Activated B cell treated with CpG ODN at 0.5 μM for 24 hours (primary cell): ENCODE measurements at regions not wholly inside any gene's neighbourhood (a gene's known extent, or its start where the extent isn't known, plus 50 kb on each side); places are given as distances from the start of the nearest gene placed in this dataset.

Source experiments
- ATAC-seq: fragments of 200-7000 bp; cut with Tn5 transposase; one replicate; pipeline ENCODE4 v1.10.0; 2021; ENCODE audit warnings: low read depth, mild to moderate bottlenecking, moderate library complexity
- CTCF ChIA-PET: fragments of 350-600 bp; sonication (Branson Sonifier 250); formaldehyde crosslinking; loops from one replicate; lab custom pipeline; 2021; ENCODE audit warnings: antibody characterized with exemption; lab: Charles Lee
- POLR2A ChIA-PET: fragments of 350-600 bp; sonication (Branson Sonifier 250); formaldehyde crosslinking; loops from one replicate; lab custom pipeline; 2021; ENCODE audit warnings: antibody characterized with exemption; lab: Charles Lee
- DNase-seq: peaks from one replicate; pipeline ENCODE4 v3.0.0; 2022
- H3K27ac Mint-ChIP-seq: one replicate; pipeline ENCODE4 v1.8.0; 2020; ENCODE audit warnings: mixed read lengths
- H3K27me3 Mint-ChIP-seq: one replicate; pipeline ENCODE4 v1.8.0; 2021; ENCODE audit warnings: mixed read lengths
- H3K36me3 Mint-ChIP-seq: one replicate; pipeline ENCODE4 v1.8.0; 2021; ENCODE audit warnings: low read depth, mixed read lengths
- H3K4me1 Mint-ChIP-seq: one replicate; pipeline ENCODE4 v1.8.0; 2021; ENCODE audit warnings: mixed read lengths
- H3K4me3 Mint-ChIP-seq: one replicate; pipeline ENCODE4 v1.8.0; 2020; ENCODE audit warnings: mild to moderate bottlenecking, mixed read lengths
- H3K9me3 Mint-ChIP-seq: one replicate; pipeline ENCODE4 v1.8.0; 2020; ENCODE audit warnings: mixed read lengths
- CTCF ChIP-seq: fragments of 200-600 bp; IDR thresholded peaks from one replicate; pipeline ENCODE4 v1.8.0; 2022; ENCODE audit warnings: antibody characterized with exemption, mild to moderate bottlenecking
- intact Hi-C: fragments of 100-400 bp; cut with micrococcal nuclease; formaldehyde crosslinking; loops from one replicate; pipeline ENCODE4 v1.15.1; 2024

- ATAC-seq (no peak), DNase-seq (no peak)
- Mint-ChIP-seq H3K27ac (no peak overlapping the region), H3K36me3 (no peaks in the 10 kb centered on the region), H3K9me3 (peaks cover 7% of the 10 kb centered on the region), H3K27me3 (no peaks in the 10 kb centered on the region), H3K4me3 (no peak overlapping the region), H3K4me1 (no peaks in the 10 kb centered on the region)
- no peak for TF ChIP-seq CTCF
- CTCF ChIA-PET = no interaction called here
- POLR2A ChIA-PET = no interaction called here
- intact Hi-C loops = no loop called here
These were observed 280.3 kb downstream of the ELAVL2 start for GRCh38 chr9:23545728-23546127.

- DNase-seq (no peak), ATAC-seq (no peak)
- intact Hi-C loops = no loop called here
- ChIA-PET POLR2A (no interaction called here), CTCF (no interaction called here)
- H3K27me3 Mint-ChIP-seq = no peaks in the 10 kb centered on the region
- no peaks in the 10 kb centered on the region for H3K4me1 Mint-ChIP-seq
- no peak overlapping the region for H3K4me3 Mint-ChIP-seq
- H3K9me3 Mint-ChIP-seq = peaks cover 3% of the 10 kb centered on the region
- no peak for TF ChIP-seq CTCF
- H3K27ac Mint-ChIP-seq = no peak overlapping the region
- no peaks in the 10 kb centered on the region for H3K36me3 Mint-ChIP-seq
These were observed 274.7 kb downstream of the ELAVL2 start for GRCh38 chr9:23551311-23551721.

GRCh38 chr9:23551929-23552707 lies 273.9 kb downstream of the ELAVL2 start:
- Mint-ChIP-seq H3K4me3 (no peak overlapping the region), H3K36me3 (no peaks in the 10 kb centered on the region), H3K4me1 (no peaks in the 10 kb centered on the region), H3K27ac (no peak overlapping the region), H3K9me3 (peaks cover 3% of the 10 kb centered on the region), H3K27me3 (no peaks in the 10 kb centered on the region)
- no peak for TF ChIP-seq CTCF
- intact Hi-C loops = no loop called here
- POLR2A ChIA-PET = no interaction called here
- CTCF ChIA-PET = no interaction called here
- DNase-seq = no peak
- ATAC-seq = no peak

- Mint-ChIP-seq H3K36me3 (no peaks in the 10 kb centered on the region), H3K9me3 (peaks cover 3% of the 10 kb centered on the region), H3K27me3 (no peaks in the 10 kb centered on the region), H3K27ac (no peak overlapping the region), H3K4me3 (no peak overlapping the region), H3K4me1 (no peaks in the 10 kb centered on the region)
- CTCF ChIA-PET = no interaction called here
- intact Hi-C loops = no loop called here
- ATAC-seq (no peak), DNase-seq (no peak)
- POLR2A ChIA-PET = no interaction called here
- TF ChIP-seq CTCF = no peak
These were observed 273.0 kb downstream of the ELAVL2 start for GRCh38 chr9:23552876-23553601.

- Mint-ChIP-seq H3K4me1 (no peaks in the 10 kb centered on the region), H3K27me3 (no peaks in the 10 kb centered on the region), H3K27ac (no peak overlapping the region), H3K36me3 (no peaks in the 10 kb centered on the region), H3K9me3 (peaks cover 3% of the 10 kb centered on the region), H3K4me3 (no peak overlapping the region)
- TF ChIP-seq CTCF = no peak
- CTCF ChIA-PET = no interaction called here
- intact Hi-C loops = no loop called here
- POLR2A ChIA-PET = no interaction called here
- DNase-seq (no peak), ATAC-seq (no peak)
These were observed 271.4 kb downstream of the ELAVL2 start for GRCh38 chr9:23554686-23555085.
